SH-SY5Y (cell line): ENCODE measurements at regions not wholly inside any gene's neighbourhood (a gene's known extent, or its start where the extent isn't known, plus 50 kb on each side); places are given as distances from the start of the nearest gene placed in this dataset.

Source experiments
- GATA2 ChIP-seq: IDR thresholded peaks from 2 replicates; pipeline ENCODE4 v1.6.1; 2011; ENCODE audit warnings: mild to moderate bottlenecking, low read depth, low read length
- GATA3 ChIP-seq: IDR thresholded peaks from 2 replicates; pipeline ENCODE4 v1.6.1; 2011; ENCODE audit warnings: low read depth, mild to moderate bottlenecking, low read length, moderate library complexity

DNA sequence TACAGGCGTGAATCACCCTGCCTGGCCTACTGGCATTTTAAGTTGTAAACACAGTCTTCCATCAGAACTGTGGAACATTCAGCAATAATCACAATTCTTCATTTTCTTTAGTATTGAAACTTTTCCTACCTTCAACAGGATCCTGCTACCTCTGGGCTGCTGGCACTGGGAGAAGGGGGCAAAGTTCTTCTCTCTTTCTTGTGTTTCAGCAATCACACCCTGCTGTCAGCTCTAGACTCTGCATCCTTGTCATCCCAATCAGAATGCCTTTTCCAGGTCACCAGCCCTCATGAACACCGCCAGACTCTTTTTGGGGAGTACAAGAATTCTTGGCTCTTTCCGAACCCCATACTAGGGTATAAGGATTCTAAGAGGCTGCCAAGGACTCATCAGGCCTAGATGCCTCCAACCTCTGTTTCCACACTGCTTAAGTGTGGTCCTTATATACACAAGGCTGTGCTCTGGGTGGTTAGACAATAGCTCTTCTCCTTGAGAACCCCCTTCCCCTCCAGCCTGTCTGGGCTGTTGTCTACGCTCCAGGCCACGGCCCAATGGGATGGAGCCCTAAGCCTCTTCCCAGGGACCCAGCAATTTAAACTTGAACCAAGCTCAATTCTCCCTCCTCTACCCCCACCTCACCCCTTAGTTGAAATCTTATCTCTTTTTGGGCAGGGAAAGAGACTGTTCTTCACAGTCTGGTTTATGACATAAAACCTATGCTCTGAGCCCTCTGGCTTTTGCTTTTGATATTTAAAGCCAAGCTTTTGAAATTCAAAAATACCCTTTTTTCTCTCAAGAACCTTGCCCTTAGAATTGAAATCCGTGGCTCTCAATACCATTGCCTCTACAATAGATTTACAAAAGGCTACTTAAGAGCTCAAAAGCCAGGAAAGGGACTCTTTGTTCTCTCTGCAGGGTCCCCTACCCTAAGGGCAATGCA is 327.4 kb downstream of the BUD13 start:
- no peak for TF ChIP-seq GATA2
- no peak for TF ChIP-seq GATA3
